ENCODE measurements at regions not wholly inside any gene's neighbourhood (a gene's known extent, or its start where the extent isn't known, plus 50 kb on each side); places are given as distances from the start of the nearest gene placed in this dataset.

GRCh38 chr4:104615926-104616325 lies 121.2 kb upstream of the CXXC4 start:
- TF ChIP-seq EZH2phosphoT487 (IDR thresholded peaks at IDR 0.05; ENCODE audit: borderline replicate concordance) (no peak), CTCF (conservative IDR thresholded peaks at IDR 0.05; ENCODE audit: low read length) (no peak)

All from Loucy (cell line).